Lung (tissue), 11 donors: ENCODE measurements at regions not wholly inside any gene's neighbourhood (a gene's known extent, or its start where the extent isn't known, plus 50 kb on each side); places are given as distances from the start of the nearest gene placed in this dataset.

ENCODE experiments used
- ATAC-seq: fragments of 200-7000 bp; cut with Tn5 transposase; one replicate; pipeline ENCODE4 v1.9.1; 2020; ENCODE audit warnings: moderate number of reproducible peaks; ENCODE audit not compliant: insufficient read depth, low FRiP score
- DNase-seq, 3 donors: peaks; one replicate each; pipeline ENCODE4 v3.0.0-alpha.2; 2013 to 2017
- H3K27ac ChIP-seq, 2 donors: one replicate each; pipeline ENCODE4 v1.5.1; 2013; ENCODE audit warnings: mild to moderate bottlenecking in 2 of 2, moderate library complexity in 2 of 2, control low read depth in 1 of 2, inconsistent platforms in 1 of 2, low read depth in 1 of 2, low read length in 1 of 2
- H3K27me3 ChIP-seq, 3 donors: one replicate each; pipeline ENCODE4 v1.5.1; 2013; ENCODE audit warnings: low read length in 2 of 3; ENCODE audit not compliant: control insufficient read depth in 3 of 3, insufficient read depth in 3 of 3
- H3K36me3 ChIP-seq, 4 donors: one replicate each; pipeline ENCODE4 v1.5.1; 2013; ENCODE audit warnings: low read length in 4 of 4, mild to moderate bottlenecking in 1 of 4, moderate library complexity in 1 of 4; ENCODE audit not compliant: control insufficient read depth in 4 of 4, insufficient read depth in 4 of 4
- H3K4me1 ChIP-seq, 5 donors: one replicate each; pipeline ENCODE4 v1.5.1; 2013; ENCODE audit warnings: low read length in 5 of 5, mild to moderate bottlenecking in 2 of 5, moderate library complexity in 1 of 5; ENCODE audit not compliant: control insufficient read depth in 5 of 5, insufficient read depth in 5 of 5
- H3K4me3 ChIP-seq: one replicate; pipeline ENCODE4 v1.5.1; 2013; ENCODE audit warnings: mild to moderate bottlenecking, control low read depth, moderate library complexity
- H3K9ac ChIP-seq, 2 donors: one replicate each; pipeline ENCODE4 v1.5.1; 2013; ENCODE audit warnings: low read length in 2 of 2, control low read depth in 1 of 2; ENCODE audit not compliant: insufficient read depth in 1 of 2
- H3K9me3 ChIP-seq, 4 donors: one replicate each; pipeline ENCODE4 v1.5.1; 2013; ENCODE audit warnings: low read length in 3 of 4, mild to moderate bottlenecking in 1 of 4, moderate library complexity in 1 of 4; ENCODE audit not compliant: control insufficient read depth in 4 of 4, insufficient read depth in 3 of 4
- WGBS, 2 donors: extraction: QIAGEN DNeasy Blood & Tissue Kit; methylation state at CpG; one replicate each; pipeline ENCODE4 v1.1.7; 2013; 5-methylcytosine and 5-hydroxymethylcytosine counted together
- TF ChIP-seq, protein P1 (sequence below): IDR thresholded peaks from 2 replicates; pipeline ENCODE4 v1.5.1; 2012; ENCODE audit warnings: mild to moderate bottlenecking; ENCODE audit errors: control extremely low read depth, extremely low read depth
- donor health status: control.
- donor health status: control.
- donor health status: Bipolar disorder and iron deficiency.
- donor health status: healthy.
- donor health status: DM: yes; HTN: yes; CAD: no.

DNA sequence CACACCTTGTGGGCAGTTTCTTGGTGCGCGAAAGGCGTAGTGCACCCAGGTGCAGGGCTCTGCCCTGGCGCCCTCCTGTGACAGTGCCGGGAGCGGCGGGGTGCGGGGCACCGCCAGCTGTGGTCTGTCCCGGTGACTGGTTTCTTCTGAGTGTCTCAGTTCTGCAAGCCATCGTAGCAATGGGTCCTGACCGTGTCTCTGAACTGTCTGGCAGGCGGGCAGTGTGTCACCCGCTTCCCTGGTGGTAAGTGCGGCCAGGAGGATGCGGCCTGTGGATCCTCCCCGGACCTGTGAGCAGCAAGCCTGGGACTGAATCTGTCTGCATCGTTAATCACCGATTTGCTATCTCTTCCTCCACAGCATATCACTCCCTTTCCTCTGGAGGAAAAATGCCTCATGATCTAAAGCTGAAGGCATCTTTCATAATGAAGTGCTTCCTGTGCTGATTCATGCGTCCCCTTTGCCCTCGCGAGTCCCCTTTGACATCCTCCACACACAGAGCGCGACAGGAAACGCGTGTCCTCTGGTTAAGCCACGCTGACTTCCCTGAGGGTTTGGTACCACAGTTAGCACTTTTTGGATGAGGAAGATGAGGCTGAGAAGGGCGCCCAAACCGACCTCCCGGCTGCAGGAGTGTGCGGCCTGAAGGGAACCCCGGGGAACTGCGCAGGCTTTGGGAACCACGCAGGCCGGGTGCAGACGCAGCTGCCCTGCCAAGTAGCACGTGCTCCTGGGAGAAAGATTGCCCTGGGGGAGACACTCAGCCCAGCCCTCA is 416.0 kb upstream of the HS6ST1 start:
- H3K4me3 ChIP-seq, result no peak overlapping the region
- ATAC-seq (peak; percentile 43), DNase-seq (peak in 1 of 3 donors; percentile 54)
- 26 to 45% methylated on average over 37 of the region's 37 CpGs for WGBS, 2 donors
- TF ChIP-seq, protein P1, sequence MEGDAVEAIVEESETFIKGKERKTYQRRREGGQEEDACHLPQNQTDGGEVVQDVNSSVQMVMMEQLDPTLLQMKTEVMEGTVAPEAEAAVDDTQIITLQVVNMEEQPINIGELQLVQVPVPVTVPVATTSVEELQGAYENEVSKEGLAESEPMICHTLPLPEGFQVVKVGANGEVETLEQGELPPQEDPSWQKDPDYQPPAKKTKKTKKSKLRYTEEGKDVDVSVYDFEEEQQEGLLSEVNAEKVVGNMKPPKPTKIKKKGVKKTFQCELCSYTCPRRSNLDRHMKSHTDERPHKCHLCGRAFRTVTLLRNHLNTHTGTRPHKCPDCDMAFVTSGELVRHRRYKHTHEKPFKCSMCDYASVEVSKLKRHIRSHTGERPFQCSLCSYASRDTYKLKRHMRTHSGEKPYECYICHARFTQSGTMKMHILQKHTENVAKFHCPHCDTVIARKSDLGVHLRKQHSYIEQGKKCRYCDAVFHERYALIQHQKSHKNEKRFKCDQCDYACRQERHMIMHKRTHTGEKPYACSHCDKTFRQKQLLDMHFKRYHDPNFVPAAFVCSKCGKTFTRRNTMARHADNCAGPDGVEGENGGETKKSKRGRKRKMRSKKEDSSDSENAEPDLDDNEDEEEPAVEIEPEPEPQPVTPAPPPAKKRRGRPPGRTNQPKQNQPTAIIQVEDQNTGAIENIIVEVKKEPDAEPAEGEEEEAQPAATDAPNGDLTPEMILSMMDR, result no peak
- H3K4me1 ChIP-seq, result peaks cover 0 to 43% (median 9%) of the 10 kb centered on the region in 5 donors
- H3K27ac ChIP-seq, result no peak overlapping the region
- peaks cover 0 to 2% (median under 1%) of the 10 kb centered on the region in 4 donors for H3K9me3 ChIP-seq
- H3K27me3 ChIP-seq, result no peaks in the 10 kb centered on the region
- H3K9ac ChIP-seq, result no peak overlapping the region
- H3K36me3 ChIP-seq, result no peaks in the 10 kb centered on the region

DNA sequence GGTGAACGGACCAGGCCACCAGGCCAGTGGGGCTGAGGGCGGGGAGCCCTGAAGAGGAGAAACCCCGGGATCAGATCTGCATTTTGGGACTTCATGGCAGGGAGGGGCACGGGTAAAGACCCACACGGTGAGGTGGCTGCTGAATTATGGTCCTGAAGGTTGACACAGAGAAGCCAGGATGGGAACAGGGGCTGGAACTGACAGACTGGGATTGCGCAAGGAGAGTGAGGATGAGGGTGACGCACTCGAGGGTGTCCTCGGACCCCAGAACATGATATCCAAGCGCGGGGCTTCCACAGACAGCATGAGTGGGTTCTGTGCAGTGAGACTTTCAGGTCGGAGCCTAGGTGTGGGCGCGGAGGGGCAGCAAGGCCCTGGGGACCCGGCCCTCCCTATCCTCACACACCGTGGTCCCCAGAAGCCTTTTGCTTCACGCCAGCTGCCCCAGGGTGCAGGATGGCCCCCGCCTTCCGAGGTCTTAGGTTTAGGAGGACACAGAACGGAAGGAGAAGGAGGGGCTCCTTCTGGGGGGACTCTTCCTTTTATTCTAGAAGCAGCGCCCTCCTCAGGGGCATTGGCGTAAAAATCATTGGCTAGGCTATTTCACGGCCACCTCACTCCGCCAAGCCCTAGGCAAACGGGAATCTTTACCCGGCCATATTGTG is 416.8 kb upstream of the HS6ST1 start:
- no peaks in the 10 kb centered on the region for H3K27me3 ChIP-seq
- no peak overlapping the region for H3K9ac ChIP-seq
- WGBS, 2 donors, result 78 to 82% methylated on average over 26 of the region's 26 CpGs
- no peaks in the 10 kb centered on the region for H3K36me3 ChIP-seq
- H3K27ac ChIP-seq, result no peak overlapping the region
- peaks cover 0 to 2% (median under 1%) of the 10 kb centered on the region in 4 donors for H3K9me3 ChIP-seq
- TF ChIP-seq, protein P1, result no peak
- no peak for ATAC-seq
- H3K4me1 ChIP-seq, result peaks cover 0 to 43% (median 9%) of the 10 kb centered on the region in 5 donors
- H3K4me3 ChIP-seq, result no peak overlapping the region
- no peak for DNase-seq

DNA sequence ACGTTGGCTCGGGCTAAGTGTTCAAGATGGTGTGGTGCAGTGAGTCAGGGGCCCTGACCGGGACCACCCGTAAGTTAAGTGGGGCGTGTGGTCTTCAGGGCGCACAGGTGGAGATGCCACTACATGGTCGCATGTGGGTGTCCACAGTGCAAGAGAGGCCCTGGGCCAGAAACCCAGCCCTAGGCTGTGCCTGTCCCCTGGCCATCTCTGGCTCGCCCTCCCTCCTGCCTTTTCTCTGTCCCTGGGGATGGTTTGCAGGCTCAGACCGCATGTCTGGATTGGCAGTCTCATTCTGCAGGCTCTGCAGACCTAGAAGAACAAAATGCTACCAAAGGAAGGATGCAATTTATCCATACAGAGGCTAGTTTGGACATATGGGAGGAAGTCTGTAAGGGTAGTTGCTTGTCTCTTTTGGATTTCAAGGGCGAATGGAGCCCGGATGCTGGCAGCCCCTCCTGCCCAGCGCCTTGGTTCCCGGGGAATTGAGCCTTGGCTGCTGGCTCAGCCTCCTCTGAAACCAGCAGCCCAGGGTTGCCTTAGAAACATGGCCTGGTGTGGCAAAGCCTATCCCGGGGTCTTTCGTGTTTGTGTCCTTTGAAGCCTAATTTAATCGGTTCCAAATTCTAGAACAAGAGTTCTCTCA is 417.5 kb upstream of the HS6ST1 start:
- H3K9ac ChIP-seq, result no peak overlapping the region
- H3K9me3 ChIP-seq, result peaks cover 0 to 2% (median 0%) of the 10 kb centered on the region in 4 donors
- no peaks in the 10 kb centered on the region for H3K27me3 ChIP-seq
- ATAC-seq, result no peak
- no peak overlapping the region for H3K27ac ChIP-seq
- no peak overlapping the region for H3K4me3 ChIP-seq
- WGBS, 2 donors, result 56 to 61% methylated on average over 16 of the region's 16 CpGs
- DNase-seq, result peak in 1 of 3 donors; percentile 38
- no peaks in the 10 kb centered on the region for H3K36me3 ChIP-seq
- H3K4me1 ChIP-seq, result peaks cover 0 to 43% (median 9%) of the 10 kb centered on the region in 5 donors
- TF ChIP-seq, protein P1, result no peak
